GM12878 (cell line): ENCODE measurements at regions not wholly inside any gene's neighbourhood (a gene's known extent, or its start where the extent isn't known, plus 50 kb on each side); places are given as distances from the start of the nearest gene placed in this dataset.

Source experiments
- ATAC-seq: fragments of 200-7000 bp; cut with Tn5 transposase; 3 replicates; pipeline ENCODE4 v1.9.1; 2020; ENCODE audit warnings: mild to moderate bottlenecking, moderate library complexity
- BruUV-seq: library from RNA; stranded (reverse); fragments of 400-500 nt; replicated peaks from 2 replicates; lab custom pipeline; 2021; lab: Mats Ljungman, UMichigan
- CTCF ChIA-PET: fragments of 300-600 bp; sonication (Branson Sonifier 250); formaldehyde crosslinking; extraction: SDS; loops from one replicate; lab custom pipeline; 2021; ENCODE audit warnings: inconsistent platforms; lab: Yijun Ruan, JAX
- POLR2A ChIA-PET: fragments of 350-600 bp; formaldehyde crosslinking; extraction: SDS; loops from one replicate; lab custom pipeline; 2021; ENCODE audit warnings: inconsistent platforms; lab: Charles Lee
- RAD21 ChIA-PET: fragments of 300-600 bp; sonication (Branson Sonifier 250); formaldehyde crosslinking; loops from one replicate; lab custom pipeline; 2023; ENCODE audit warnings: antibody characterized with exemption; ENCODE audit not compliant: unreplicated experiment; lab: Charles Lee
- SMC1A ChIA-PET: fragments of 300-600 bp; sonication (Branson Sonifier 250); formaldehyde crosslinking; loops from one replicate; lab custom pipeline; 2023; ENCODE audit not compliant: unreplicated experiment, uncharacterized antibody; lab: Charles Lee
- DNase-seq: peaks from one replicate; pipeline ENCODE4 v3.0.0-alpha.2; 2011; ENCODE audit warnings: low read depth, low spot score
- FAIRE-seq: peaks from 3 replicates; lab custom pipeline; 2011; peaks lifted over from hg19 to GRCh38; lab: Jason Lieb, UNC
- H2AFZ ChIP-seq: 2 replicates; pipeline ENCODE4 v1.6.0; 2011; ENCODE audit warnings: low read depth, low read length, control low read depth; ENCODE audit not compliant: control insufficient read depth
- H3K27ac ChIP-seq: 2 replicates; pipeline ENCODE4 v1.5.1; 2011; ENCODE audit warnings: control low read depth; ENCODE audit not compliant: control insufficient read depth, insufficient read depth
- H3K27me3 ChIP-seq, 2 experiments: replicated peaks in 1 of 2; 2 replicates each; pipeline versions ENCODE4 v1.6.0 to v1.6.1; 2011; ENCODE audit warnings: low read length in 1 of 2; ENCODE audit not compliant: control insufficient read depth in 2 of 2, insufficient read depth in 2 of 2
- H3K36me3 ChIP-seq, 2 experiments: 2 replicates each; pipeline ENCODE4 v1.5.1; 2011; ENCODE audit warnings: low read length in 1 of 2; ENCODE audit not compliant: control insufficient read depth in 2 of 2, insufficient read depth in 2 of 2
- H3K4me1 ChIP-seq: 2 replicates; pipeline ENCODE4 v1.6.1; 2011; ENCODE audit warnings: mild to moderate bottlenecking, low read length, moderate library complexity, mixed read lengths; ENCODE audit not compliant: control insufficient read depth, insufficient read depth
- H3K4me2 ChIP-seq: 2 replicates; pipeline ENCODE4 v1.6.0; 2011; ENCODE audit warnings: control low read depth; ENCODE audit not compliant: control insufficient read depth, insufficient read depth
- H3K4me3 ChIP-seq: fragments of 200-600 bp; sonication (generic); 2 replicates; pipeline ENCODE4 v1.5.1; 2016
- H3K79me2 ChIP-seq: 2 replicates; pipeline ENCODE4 v1.6.0; 2011; ENCODE audit warnings: low read length; ENCODE audit not compliant: control insufficient read depth, insufficient read depth
- H3K9ac ChIP-seq: 2 replicates; pipeline ENCODE4 v1.8.0; 2011; ENCODE audit warnings: low read length, control low read depth, mixed read lengths; ENCODE audit not compliant: control insufficient read depth, insufficient read depth
- H3K9me3 ChIP-seq: replicated peaks from 3 replicates; pipeline ENCODE4 v1.5.1; 2011; ENCODE audit warnings: mild to moderate bottlenecking, low read length; ENCODE audit not compliant: control insufficient read depth, insufficient read depth
- H4K20me1 ChIP-seq: 2 replicates; pipeline ENCODE4 v1.6.0; 2011; ENCODE audit not compliant: control insufficient read depth, insufficient read depth
- EGR1 ChIP-seq, 2 experiments: IDR thresholded peaks; 1 replicate in 1 of 2; 2 replicates in 1 of 2; pipeline ENCODE4 v1.6.1; 2011 to 2012; ENCODE audit warnings: low read depth in 2 of 2, low read length in 2 of 2, borderline replicate concordance in 1 of 2, mild to moderate bottlenecking in 1 of 2, moderate library complexity in 1 of 2
- GABPA ChIP-seq: IDR thresholded peaks from 2 replicates; pipeline ENCODE4 v1.6.1; 2014; ENCODE audit warnings: antibody characterized with exemption, low read depth, mild to moderate bottlenecking, inconsistent platforms
- RBBP5 ChIP-seq: fragments of 200-600 bp; sonication (generic); conservative IDR thresholded peaks from 2 replicates; pipeline ENCODE4 v1.6.1; 2016
- SUPT20H ChIP-seq: IDR thresholded peaks from 2 replicates; pipeline ENCODE4 v1.6.1; 2011; ENCODE audit warnings: low read depth, mild to moderate bottlenecking, low read length, moderate library complexity, borderline replicate concordance; ENCODE audit not compliant: control insufficient read depth
- WRNIP1 ChIP-seq: IDR thresholded peaks from 2 replicates; pipeline ENCODE4 v1.6.1; 2011; ENCODE audit warnings: low read depth, low read length, improper control_type of control experiment, borderline replicate concordance
- ZNF622 ChIP-seq: fragments of 450-650 bp; IDR thresholded peaks from 2 replicates; pipeline ENCODE4 v1.6.1; 2017; ENCODE audit warnings: mild to moderate bottlenecking, inconsistent platforms
- WGBS: methylation state at CpG from one replicate; pipeline ENCODE4 v1.1.6; 2016; ENCODE audit warnings: low lambda C conversion rate; ENCODE audit not compliant: insufficient replicate concordance, insufficient coverage; ENCODE audit errors: missing lambda C conversion rate; 5-methylcytosine and 5-hydroxymethylcytosine counted together
- in situ Hi-C: fragments of 300-500 bp; cut with MboI; formaldehyde crosslinking; loops from 9 replicates; pipeline ENCODE4 v1.14.3; 2018; ENCODE audit warnings: mixed read lengths
- intact Hi-C: fragments of 100-400 bp; cut with micrococcal nuclease; formaldehyde crosslinking; loops from one replicate; pipeline ENCODE4 v1.14.2; 2022; ENCODE audit not compliant: unreplicated experiment
- TF ChIP-seq, protein P1 (sequence below): IDR thresholded peaks from 2 replicates; pipeline ENCODE4 v1.6.1; 2012; ENCODE audit warnings: improper control_type of control experiment, low read depth, low read length; ENCODE audit not compliant: insufficient replicate concordance
- TF ChIP-seq, protein P2 (sequence below): IDR thresholded peaks from 2 replicates; pipeline ENCODE4 v1.6.1; 2012; ENCODE audit warnings: mild to moderate bottlenecking, low read depth, low read length

DNA sequence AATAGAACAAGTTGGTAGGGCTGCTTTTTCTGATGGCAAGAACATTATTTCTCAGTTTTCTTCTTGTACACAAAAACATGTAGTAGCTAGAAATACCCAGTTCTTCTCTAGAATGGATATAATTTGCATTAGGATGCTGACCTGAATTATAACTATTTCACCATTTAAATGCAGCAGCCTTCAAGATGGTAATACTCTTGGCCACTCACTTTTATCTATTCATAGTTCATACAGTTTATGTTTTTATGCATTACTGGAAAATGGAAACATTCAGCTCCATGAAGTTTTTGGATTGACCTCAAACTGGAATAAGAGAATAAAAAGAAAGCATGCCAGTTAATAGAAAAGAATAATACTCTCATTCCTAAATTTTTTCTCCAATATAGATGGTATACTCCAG, 487.4 kb downstream of the PABPC4L start:
- H4K20me1 ChIP-seq, result no peaks in the 10 kb centered on the region
- no peaks in the 10 kb centered on the region for H3K9me3 ChIP-seq
- POLR2A ChIA-PET, result no interaction called here
- in situ Hi-C loops, result no loop called here
- intact Hi-C loops, result no loop called here
- H3K9ac ChIP-seq, result no peak overlapping the region
- SMC1A ChIA-PET, result no interaction called here
- BruUV-seq, result no TSS peak
- no peak overlapping the region for H3K27ac ChIP-seq
- DNase-seq (no peak), FAIRE-seq (no peak), ATAC-seq (no peak)
- no peaks in the 10 kb centered on the region for H3K79me2 ChIP-seq
- H2AFZ ChIP-seq, result no peak overlapping the region
- H3K4me1 ChIP-seq, result no peaks in the 10 kb centered on the region
- no peaks in the 10 kb centered on the region for H3K27me3 ChIP-seq
- TF ChIP-seq RBBP5 (no peak), EGR1 (IDR thresholded peaks at IDR 0.05; ENCODE audit: borderline replicate concordance in 1 of 2, low read depth in 2 of 2, low read length in 2 of 2) (no peak)
- RAD21 ChIA-PET, result no interaction called here
- H3K4me3 ChIP-seq, result no peak overlapping the region
- no peak overlapping the region for H3K4me2 ChIP-seq
- no peaks in the 10 kb centered on the region for H3K36me3 ChIP-seq
- CTCF ChIA-PET, result no interaction called here

DNA sequence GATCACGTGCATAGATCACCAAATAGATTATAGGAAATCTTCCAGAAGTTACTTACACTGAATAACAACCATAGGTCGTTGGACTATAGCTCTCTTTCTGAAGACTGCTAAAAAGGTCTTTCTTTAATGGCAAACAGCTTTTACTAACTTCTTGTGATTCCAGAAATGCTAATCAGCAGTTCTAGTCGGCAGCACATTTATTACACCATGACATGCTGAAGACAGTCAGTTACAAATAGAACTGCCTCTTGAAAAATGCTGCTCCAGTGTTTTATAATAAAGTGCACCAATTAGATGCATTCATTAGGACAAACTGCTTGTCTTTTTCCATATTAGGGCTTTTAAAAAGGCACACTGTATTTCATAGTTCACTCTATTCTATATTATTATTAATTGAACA, 488.2 kb downstream of the PABPC4L start:
- Histone ChIP-seq H3K9ac (no peak overlapping the region), H3K27me3 (no peaks in the 10 kb centered on the region), H3K9me3 (no peaks in the 10 kb centered on the region), H3K27ac (no peak overlapping the region), H3K36me3 (no peaks in the 10 kb centered on the region), H2AFZ (no peak overlapping the region), H4K20me1 (no peaks in the 10 kb centered on the region), H3K4me2 (no peak overlapping the region), H3K4me3 (no peak overlapping the region), H3K79me2 (no peaks in the 10 kb centered on the region), H3K4me1 (no peaks in the 10 kb centered on the region)
- SMC1A ChIA-PET, result no interaction called here
- no TSS peak for BruUV-seq
- DNase-seq, result no peak
- CTCF ChIA-PET, result no interaction called here
- in situ Hi-C loops, result no loop called here
- RAD21 ChIA-PET, result no interaction called here
- no peak for FAIRE-seq
- no peak for ATAC-seq
- 3% methylated on average over 3 of the region's 3 CpGs for WGBS
- intact Hi-C loops, result no loop called here
- POLR2A ChIA-PET, result no interaction called here
- TF ChIP-seq, protein P1, sequence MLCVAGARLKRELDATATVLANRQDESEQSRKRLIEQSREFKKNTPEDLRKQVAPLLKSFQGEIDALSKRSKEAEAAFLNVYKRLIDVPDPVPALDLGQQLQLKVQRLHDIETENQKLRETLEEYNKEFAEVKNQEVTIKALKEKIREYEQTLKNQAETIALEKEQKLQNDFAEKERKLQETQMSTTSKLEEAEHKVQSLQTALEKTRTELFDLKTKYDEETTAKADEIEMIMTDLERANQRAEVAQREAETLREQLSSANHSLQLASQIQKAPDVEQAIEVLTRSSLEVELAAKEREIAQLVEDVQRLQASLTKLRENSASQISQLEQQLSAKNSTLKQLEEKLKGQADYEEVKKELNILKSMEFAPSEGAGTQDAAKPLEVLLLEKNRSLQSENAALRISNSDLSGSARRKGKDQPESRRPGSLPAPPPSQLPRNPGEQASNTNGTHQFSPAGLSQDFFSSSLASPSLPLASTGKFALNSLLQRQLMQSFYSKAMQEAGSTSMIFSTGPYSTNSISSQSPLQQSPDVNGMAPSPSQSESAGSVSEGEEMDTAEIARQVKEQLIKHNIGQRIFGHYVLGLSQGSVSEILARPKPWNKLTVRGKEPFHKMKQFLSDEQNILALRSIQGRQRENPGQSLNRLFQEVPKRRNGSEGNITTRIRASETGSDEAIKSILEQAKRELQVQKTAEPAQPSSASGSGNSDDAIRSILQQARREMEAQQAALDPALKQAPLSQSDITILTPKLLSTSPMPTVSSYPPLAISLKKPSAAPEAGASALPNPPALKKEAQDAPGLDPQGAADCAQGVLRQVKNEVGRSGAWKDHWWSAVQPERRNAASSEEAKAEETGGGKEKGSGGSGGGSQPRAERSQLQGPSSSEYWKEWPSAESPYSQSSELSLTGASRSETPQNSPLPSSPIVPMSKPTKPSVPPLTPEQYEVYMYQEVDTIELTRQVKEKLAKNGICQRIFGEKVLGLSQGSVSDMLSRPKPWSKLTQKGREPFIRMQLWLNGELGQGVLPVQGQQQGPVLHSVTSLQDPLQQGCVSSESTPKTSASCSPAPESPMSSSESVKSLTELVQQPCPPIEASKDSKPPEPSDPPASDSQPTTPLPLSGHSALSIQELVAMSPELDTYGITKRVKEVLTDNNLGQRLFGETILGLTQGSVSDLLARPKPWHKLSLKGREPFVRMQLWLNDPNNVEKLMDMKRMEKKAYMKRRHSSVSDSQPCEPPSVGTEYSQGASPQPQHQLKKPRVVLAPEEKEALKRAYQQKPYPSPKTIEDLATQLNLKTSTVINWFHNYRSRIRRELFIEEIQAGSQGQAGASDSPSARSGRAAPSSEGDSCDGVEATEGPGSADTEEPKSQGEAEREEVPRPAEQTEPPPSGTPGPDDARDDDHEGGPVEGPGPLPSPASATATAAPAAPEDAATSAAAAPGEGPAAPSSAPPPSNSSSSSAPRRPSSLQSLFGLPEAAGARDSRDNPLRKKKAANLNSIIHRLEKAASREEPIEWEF, result no peak
- TF ChIP-seq ZNF622 (no peak), SUPT20H (no peak), GABPA (no peak), WRNIP1 (no peak)
- TF ChIP-seq, protein P2, sequence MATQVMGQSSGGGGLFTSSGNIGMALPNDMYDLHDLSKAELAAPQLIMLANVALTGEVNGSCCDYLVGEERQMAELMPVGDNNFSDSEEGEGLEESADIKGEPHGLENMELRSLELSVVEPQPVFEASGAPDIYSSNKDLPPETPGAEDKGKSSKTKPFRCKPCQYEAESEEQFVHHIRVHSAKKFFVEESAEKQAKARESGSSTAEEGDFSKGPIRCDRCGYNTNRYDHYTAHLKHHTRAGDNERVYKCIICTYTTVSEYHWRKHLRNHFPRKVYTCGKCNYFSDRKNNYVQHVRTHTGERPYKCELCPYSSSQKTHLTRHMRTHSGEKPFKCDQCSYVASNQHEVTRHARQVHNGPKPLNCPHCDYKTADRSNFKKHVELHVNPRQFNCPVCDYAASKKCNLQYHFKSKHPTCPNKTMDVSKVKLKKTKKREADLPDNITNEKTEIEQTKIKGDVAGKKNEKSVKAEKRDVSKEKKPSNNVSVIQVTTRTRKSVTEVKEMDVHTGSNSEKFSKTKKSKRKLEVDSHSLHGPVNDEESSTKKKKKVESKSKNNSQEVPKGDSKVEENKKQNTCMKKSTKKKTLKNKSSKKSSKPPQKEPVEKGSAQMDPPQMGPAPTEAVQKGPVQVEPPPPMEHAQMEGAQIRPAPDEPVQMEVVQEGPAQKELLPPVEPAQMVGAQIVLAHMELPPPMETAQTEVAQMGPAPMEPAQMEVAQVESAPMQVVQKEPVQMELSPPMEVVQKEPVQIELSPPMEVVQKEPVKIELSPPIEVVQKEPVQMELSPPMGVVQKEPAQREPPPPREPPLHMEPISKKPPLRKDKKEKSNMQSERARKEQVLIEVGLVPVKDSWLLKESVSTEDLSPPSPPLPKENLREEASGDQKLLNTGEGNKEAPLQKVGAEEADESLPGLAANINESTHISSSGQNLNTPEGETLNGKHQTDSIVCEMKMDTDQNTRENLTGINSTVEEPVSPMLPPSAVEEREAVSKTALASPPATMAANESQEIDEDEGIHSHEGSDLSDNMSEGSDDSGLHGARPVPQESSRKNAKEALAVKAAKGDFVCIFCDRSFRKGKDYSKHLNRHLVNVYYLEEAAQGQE, result no peak
